ENCODE measurements at regions not wholly inside any gene's neighbourhood (a gene's known extent, or its start where the extent isn't known, plus 50 kb on each side); places are given as distances from the start of the nearest gene placed in this dataset.

GRCh38 chr9:89826186-89826585, 221.4 kb downstream of the GADD45G start:
- TF ChIP-seq, protein P1, sequence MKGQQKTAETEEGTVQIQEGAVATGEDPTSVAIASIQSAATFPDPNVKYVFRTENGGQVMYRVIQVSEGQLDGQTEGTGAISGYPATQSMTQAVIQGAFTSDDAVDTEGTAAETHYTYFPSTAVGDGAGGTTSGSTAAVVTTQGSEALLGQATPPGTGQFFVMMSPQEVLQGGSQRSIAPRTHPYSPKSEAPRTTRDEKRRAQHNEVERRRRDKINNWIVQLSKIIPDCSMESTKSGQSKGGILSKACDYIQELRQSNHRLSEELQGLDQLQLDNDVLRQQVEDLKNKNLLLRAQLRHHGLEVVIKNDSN (IDR thresholded peaks at IDR 0.05), result no peak
- TF ChIP-seq CEBPB (IDR thresholded peaks at IDR 0.05), result no peak
- TF ChIP-seq TAF1 (IDR thresholded peaks at IDR 0.05; ENCODE audit: low read depth), result no peak
- TF ChIP-seq TEAD4 (IDR thresholded peaks at IDR 0.05), result no peak
- no peak for TF ChIP-seq NFIC (IDR thresholded peaks at IDR 0.05)
- TF ChIP-seq YY1 (IDR thresholded peaks at IDR 0.05; ENCODE audit: low read depth), result no peak
- TF ChIP-seq TCF12 (IDR thresholded peaks at IDR 0.05; ENCODE audit: low read depth), result no peak
- TF ChIP-seq ZBTB7A (IDR thresholded peaks at IDR 0.05; ENCODE audit: low read depth), result no peak
- TF ChIP-seq CREB1 (IDR thresholded peaks at IDR 0.05; ENCODE audit: low read depth), result no peak
- TF ChIP-seq FOXM1 (IDR thresholded peaks at IDR 0.05; ENCODE audit: borderline replicate concordance, low read depth), result no peak
- no peak for TF ChIP-seq EGR1 (IDR thresholded peaks at IDR 0.05)
- no peak for TF ChIP-seq RAD21 (IDR thresholded peaks at IDR 0.05; ENCODE audit: low read depth)
- TF ChIP-seq REST (IDR thresholded peaks at IDR 0.05; ENCODE audit: low read depth), result no peak

DNA sequence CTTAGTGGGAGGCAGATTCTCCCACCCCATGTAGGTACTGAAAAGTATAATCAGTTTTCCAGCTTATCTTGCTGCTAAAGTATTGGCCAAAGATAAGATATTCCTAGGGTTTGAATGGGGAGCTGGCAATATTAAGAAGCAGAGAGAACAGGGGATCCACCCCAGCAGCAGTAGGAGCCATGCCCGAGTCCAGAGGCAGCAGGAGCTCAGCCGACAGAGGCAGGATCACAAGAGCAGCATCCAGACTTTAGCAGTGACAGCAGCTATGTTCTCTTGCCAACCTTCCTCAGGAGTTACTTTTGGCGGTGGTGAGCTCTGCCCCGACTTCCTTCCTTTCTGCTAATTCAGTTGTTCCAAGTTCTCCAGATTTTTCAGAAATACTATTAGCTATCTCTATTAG, 224.5 kb downstream of the GADD45G start:
- TF ChIP-seq CREB1 (IDR thresholded peaks at IDR 0.05; ENCODE audit: low read depth) (no peak), NFIC (IDR thresholded peaks at IDR 0.05) (no peak), TAF1 (IDR thresholded peaks at IDR 0.05; ENCODE audit: low read depth) (no peak), TCF12 (IDR thresholded peaks at IDR 0.05; ENCODE audit: low read depth) (no peak), RAD21 (IDR thresholded peaks at IDR 0.05; ENCODE audit: low read depth) (no peak)

- TF ChIP-seq TEAD4 (IDR thresholded peaks at IDR 0.05) (no peak), TAF1 (IDR thresholded peaks at IDR 0.05; ENCODE audit: low read depth) (no peak), REST (IDR thresholded peaks at IDR 0.05; ENCODE audit: low read depth) (no peak), RAD21 (IDR thresholded peaks at IDR 0.05; ENCODE audit: low read depth) (no peak), NFIC (IDR thresholded peaks at IDR 0.05) (no peak), ZBTB7A (IDR thresholded peaks at IDR 0.05; ENCODE audit: low read depth) (no peak)
- TF ChIP-seq, protein P1 (IDR thresholded peaks at IDR 0.05), result no peak
Measured at GRCh38 chr9:89835666-89836065, 230.9 kb downstream of the GADD45G start.

DNA sequence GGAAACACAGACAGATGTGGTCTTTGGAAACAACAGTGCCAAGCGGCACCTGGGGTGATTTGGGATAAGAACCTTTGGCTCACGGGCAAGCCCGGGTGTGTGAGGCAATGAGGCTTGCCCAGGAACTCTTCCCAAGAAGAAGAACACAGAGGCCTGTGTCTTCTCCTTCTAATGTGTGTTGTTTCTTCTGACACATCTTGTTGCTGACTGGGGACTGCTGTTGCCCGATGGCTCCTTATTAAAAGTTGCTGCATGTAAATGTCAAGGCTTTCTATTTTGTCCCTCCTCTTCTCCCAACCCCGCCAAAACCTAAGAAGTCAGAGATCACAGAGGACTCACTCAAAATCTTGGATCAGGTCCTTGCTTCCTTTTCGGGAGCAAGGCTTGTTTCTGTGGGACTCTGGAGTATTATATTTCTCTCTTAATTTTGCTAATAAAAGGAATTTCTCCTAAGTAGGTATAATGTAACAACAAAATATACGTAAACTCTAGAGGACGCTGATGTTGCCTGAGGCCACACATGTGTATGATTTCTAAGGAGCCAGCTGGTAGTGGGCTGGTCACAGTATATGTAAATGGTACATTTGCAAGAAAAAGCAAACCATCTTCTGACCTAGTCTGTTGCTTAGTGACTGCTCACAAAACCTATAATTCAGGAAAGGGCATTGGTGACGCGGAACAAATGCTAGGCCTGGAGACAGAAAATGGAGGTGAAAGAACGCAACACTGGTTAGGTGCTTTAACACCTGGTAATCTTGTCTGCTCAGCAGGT, 232.5 kb downstream of the GADD45G start:
- no peak for TF ChIP-seq RAD21 (IDR thresholded peaks at IDR 0.05; ENCODE audit: low read depth)
- TF ChIP-seq NFIC (IDR thresholded peaks at IDR 0.05), result no peak
- TF ChIP-seq EGR1 (IDR thresholded peaks at IDR 0.05), result no peak

DNA sequence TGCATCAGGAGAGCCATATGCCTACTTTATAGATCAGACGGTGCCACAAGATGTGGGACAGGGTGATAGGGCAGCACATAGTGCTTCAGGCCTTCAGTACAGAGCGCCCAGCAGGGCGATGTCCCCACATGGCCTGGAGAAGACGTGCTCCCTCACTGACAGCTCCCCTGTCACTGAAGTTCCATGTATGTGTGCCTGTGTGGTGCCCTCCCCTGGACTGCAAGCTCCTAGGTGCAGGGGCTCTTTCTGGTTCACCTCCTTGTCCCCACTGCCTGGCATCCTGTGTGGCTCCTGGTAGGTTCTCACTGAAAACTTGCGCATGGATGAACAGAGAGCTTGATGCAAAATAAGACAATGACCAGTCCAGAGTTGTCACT, 233.1 kb downstream of the GADD45G start:
- TF ChIP-seq RAD21 (IDR thresholded peaks at IDR 0.05; ENCODE audit: low read depth) (no peak), TAF1 (IDR thresholded peaks at IDR 0.05; ENCODE audit: low read depth) (no peak), REST (IDR thresholded peaks at IDR 0.05; ENCODE audit: low read depth) (no peak), TEAD4 (IDR thresholded peaks at IDR 0.05) (no peak), TCF12 (IDR thresholded peaks at IDR 0.05; ENCODE audit: low read depth) (no peak), FOXM1 (IDR thresholded peaks at IDR 0.05; ENCODE audit: borderline replicate concordance, low read depth) (no peak), CEBPB (IDR thresholded peaks at IDR 0.05) (no peak), CREB1 (IDR thresholded peaks at IDR 0.05; ENCODE audit: low read depth) (no peak)

DNA sequence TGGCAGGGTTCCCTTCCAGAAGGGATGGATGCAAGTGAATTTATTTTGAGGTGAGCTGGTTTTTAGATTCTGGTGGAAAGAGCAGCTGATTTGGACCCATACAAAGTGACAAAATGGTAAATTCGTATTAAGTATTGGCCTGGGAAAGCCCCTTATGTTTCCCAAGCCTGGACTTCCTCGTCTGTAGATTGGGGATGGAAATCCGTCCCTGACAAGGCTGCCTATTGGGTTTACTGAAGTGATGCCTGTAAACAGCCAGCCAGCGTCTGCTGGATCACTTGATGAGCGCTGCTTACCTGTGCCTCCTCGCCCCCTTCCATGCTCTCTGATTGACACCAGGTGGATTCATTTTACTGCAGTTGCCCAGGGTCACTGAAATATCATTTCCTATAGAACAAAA, 233.8 kb downstream of the GADD45G start:
- TF ChIP-seq RAD21 (IDR thresholded peaks at IDR 0.05; ENCODE audit: low read depth) (no peak), TEAD4 (IDR thresholded peaks at IDR 0.05) (no peak), FOXM1 (IDR thresholded peaks at IDR 0.05; ENCODE audit: borderline replicate concordance, low read depth) (no peak), ZBTB7A (IDR thresholded peaks at IDR 0.05; ENCODE audit: low read depth) (no peak), EGR1 (IDR thresholded peaks at IDR 0.05) (no peak), NFIC (IDR thresholded peaks at IDR 0.05) (no peak), YY1 (IDR thresholded peaks at IDR 0.05; ENCODE audit: low read depth) (no peak), REST (IDR thresholded peaks at IDR 0.05; ENCODE audit: low read depth) (no peak), CEBPB (IDR thresholded peaks at IDR 0.05) (no peak), CREB1 (IDR thresholded peaks at IDR 0.05; ENCODE audit: low read depth) (no peak), TAF1 (IDR thresholded peaks at IDR 0.05; ENCODE audit: low read depth) (no peak), EP300 (IDR thresholded peaks at IDR 0.05; ENCODE audit: borderline replicate concordance) (no peak), TCF12 (IDR thresholded peaks at IDR 0.05; ENCODE audit: low read depth) (no peak)
- TF ChIP-seq, protein P1 (IDR thresholded peaks at IDR 0.05), result no peak
- TF ChIP-seq, protein P2, sequence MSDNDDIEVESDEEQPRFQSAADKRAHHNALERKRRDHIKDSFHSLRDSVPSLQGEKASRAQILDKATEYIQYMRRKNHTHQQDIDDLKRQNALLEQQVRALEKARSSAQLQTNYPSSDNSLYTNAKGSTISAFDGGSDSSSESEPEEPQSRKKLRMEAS (IDR thresholded peaks at IDR 0.05), result no peak
